GM12878 (cell line): ENCODE measurements at regions not wholly inside any gene's neighbourhood (a gene's known extent, or its start where the extent isn't known, plus 50 kb on each side); places are given as distances from the start of the nearest gene placed in this dataset.

Source experiments
- ATAC-seq: fragments of 200-7000 bp; cut with Tn5 transposase; 3 replicates; pipeline ENCODE4 v1.9.1; 2020; ENCODE audit warnings: mild to moderate bottlenecking, moderate library complexity
- BruUV-seq: library from RNA; stranded (reverse); fragments of 400-500 nt; replicated peaks from 2 replicates; lab custom pipeline; 2021; lab: Mats Ljungman, UMichigan
- CTCF ChIA-PET: fragments of 300-600 bp; sonication (Branson Sonifier 250); formaldehyde crosslinking; extraction: SDS; loops from one replicate; lab custom pipeline; 2021; ENCODE audit warnings: inconsistent platforms; lab: Yijun Ruan, JAX
- POLR2A ChIA-PET: fragments of 350-600 bp; formaldehyde crosslinking; extraction: SDS; loops from one replicate; lab custom pipeline; 2021; ENCODE audit warnings: inconsistent platforms; lab: Charles Lee
- RAD21 ChIA-PET: fragments of 300-600 bp; sonication (Branson Sonifier 250); formaldehyde crosslinking; loops from one replicate; lab custom pipeline; 2023; ENCODE audit warnings: antibody characterized with exemption; ENCODE audit not compliant: unreplicated experiment; lab: Charles Lee
- SMC1A ChIA-PET: fragments of 300-600 bp; sonication (Branson Sonifier 250); formaldehyde crosslinking; loops from one replicate; lab custom pipeline; 2023; ENCODE audit not compliant: unreplicated experiment, uncharacterized antibody; lab: Charles Lee
- DNase-seq: peaks from one replicate; pipeline ENCODE4 v3.0.0-alpha.2; 2011; ENCODE audit warnings: low read depth, low spot score
- FAIRE-seq: peaks from 3 replicates; lab custom pipeline; 2011; peaks lifted over from hg19 to GRCh38; lab: Jason Lieb, UNC
- H2AFZ ChIP-seq: 2 replicates; pipeline ENCODE4 v1.6.0; 2011; ENCODE audit warnings: low read depth, low read length, control low read depth; ENCODE audit not compliant: control insufficient read depth
- H3K27ac ChIP-seq: 2 replicates; pipeline ENCODE4 v1.5.1; 2011; ENCODE audit warnings: control low read depth; ENCODE audit not compliant: control insufficient read depth, insufficient read depth
- H3K27me3 ChIP-seq, 2 experiments: replicated peaks in 1 of 2; 2 replicates each; pipeline versions ENCODE4 v1.6.0 to v1.6.1; 2011; ENCODE audit warnings: low read length in 1 of 2; ENCODE audit not compliant: control insufficient read depth in 2 of 2, insufficient read depth in 2 of 2
- H3K36me3 ChIP-seq, 2 experiments: 2 replicates each; pipeline ENCODE4 v1.5.1; 2011; ENCODE audit warnings: low read length in 1 of 2; ENCODE audit not compliant: control insufficient read depth in 2 of 2, insufficient read depth in 2 of 2
- H3K4me1 ChIP-seq: 2 replicates; pipeline ENCODE4 v1.6.1; 2011; ENCODE audit warnings: mild to moderate bottlenecking, low read length, moderate library complexity, mixed read lengths; ENCODE audit not compliant: control insufficient read depth, insufficient read depth
- H3K4me2 ChIP-seq: 2 replicates; pipeline ENCODE4 v1.6.0; 2011; ENCODE audit warnings: control low read depth; ENCODE audit not compliant: control insufficient read depth, insufficient read depth
- H3K4me3 ChIP-seq: fragments of 200-600 bp; sonication (generic); 2 replicates; pipeline ENCODE4 v1.5.1; 2016
- H3K79me2 ChIP-seq: 2 replicates; pipeline ENCODE4 v1.6.0; 2011; ENCODE audit warnings: low read length; ENCODE audit not compliant: control insufficient read depth, insufficient read depth
- H3K9ac ChIP-seq: 2 replicates; pipeline ENCODE4 v1.8.0; 2011; ENCODE audit warnings: low read length, control low read depth, mixed read lengths; ENCODE audit not compliant: control insufficient read depth, insufficient read depth
- H3K9me3 ChIP-seq: replicated peaks from 3 replicates; pipeline ENCODE4 v1.5.1; 2011; ENCODE audit warnings: mild to moderate bottlenecking, low read length; ENCODE audit not compliant: control insufficient read depth, insufficient read depth
- H4K20me1 ChIP-seq: 2 replicates; pipeline ENCODE4 v1.6.0; 2011; ENCODE audit not compliant: control insufficient read depth, insufficient read depth
- CREM ChIP-seq: IDR thresholded peaks from 2 replicates; pipeline ENCODE4 v1.6.1; 2014; ENCODE audit warnings: antibody characterized with exemption, low read depth
- ESRRA ChIP-seq: IDR thresholded peaks from 2 replicates; pipeline ENCODE4 v1.6.1; 2012; ENCODE audit warnings: mild to moderate bottlenecking, low read length, improper control_type of control experiment
- KLF5 ChIP-seq: fragments of 450-650 bp; IDR thresholded peaks from 2 replicates; pipeline ENCODE4 v1.6.1; 2014; ENCODE audit warnings: mild to moderate bottlenecking; ENCODE audit not compliant: partially characterized antibody
- MYC ChIP-seq: IDR thresholded peaks from 2 replicates; pipeline ENCODE4 v1.6.1; 2011; ENCODE audit warnings: mild to moderate bottlenecking, low read length, moderate library complexity, inconsistent platforms; ENCODE audit not compliant: insufficient read depth, insufficient replicate concordance, insufficient read length, severe bottlenecking
- RAD21 ChIP-seq: IDR thresholded peaks from 2 replicates; pipeline ENCODE4 v1.6.1; 2011; ENCODE audit warnings: mild to moderate bottlenecking, low read depth, low read length, moderate library complexity; ENCODE audit not compliant: insufficient read depth
- SREBF2 ChIP-seq: IDR thresholded peaks from 2 replicates; pipeline ENCODE4 v1.6.1; 2012; ENCODE audit warnings: mild to moderate bottlenecking, low read length
- TCF3 ChIP-seq: IDR thresholded peaks from 2 replicates; pipeline ENCODE4 v1.6.1; 2012; ENCODE audit warnings: low read depth, mild to moderate bottlenecking, low read length, borderline replicate concordance; ENCODE audit not compliant: insufficient read depth
- TCF7 ChIP-seq: IDR thresholded peaks from 2 replicates; pipeline ENCODE4 v1.6.1; 2014; ENCODE audit warnings: antibody characterized with exemption, borderline replicate concordance
- YBX1 ChIP-seq: fragments of 450-650 bp; IDR thresholded peaks from 2 replicates; pipeline ENCODE4 v1.6.1; 2016; ENCODE audit warnings: antibody characterized with exemption
- YY1 ChIP-seq: IDR thresholded peaks from 2 replicates; pipeline ENCODE4 v1.6.1; 2011; ENCODE audit warnings: low read depth, mild to moderate bottlenecking, low read length
- ZNF622 ChIP-seq: fragments of 450-650 bp; IDR thresholded peaks from 2 replicates; pipeline ENCODE4 v1.6.1; 2017; ENCODE audit warnings: mild to moderate bottlenecking, inconsistent platforms
- WGBS: methylation state at CpG from one replicate; pipeline ENCODE4 v1.1.6; 2016; ENCODE audit warnings: low lambda C conversion rate; ENCODE audit not compliant: insufficient replicate concordance, insufficient coverage; ENCODE audit errors: missing lambda C conversion rate; 5-methylcytosine and 5-hydroxymethylcytosine counted together
- in situ Hi-C: fragments of 300-500 bp; cut with MboI; formaldehyde crosslinking; loops from 9 replicates; pipeline ENCODE4 v1.14.3; 2018; ENCODE audit warnings: mixed read lengths
- intact Hi-C: fragments of 100-400 bp; cut with micrococcal nuclease; formaldehyde crosslinking; loops from one replicate; pipeline ENCODE4 v1.14.2; 2022; ENCODE audit not compliant: unreplicated experiment
- TF ChIP-seq, protein P1 (sequence below): fragments of 450-650 bp; IDR thresholded peaks from 2 replicates; pipeline ENCODE4 v1.6.1; 2016; ENCODE audit warnings: mild to moderate bottlenecking, moderate library complexity, borderline replicate concordance
- TF ChIP-seq, protein P2 (sequence below): IDR thresholded peaks from 2 replicates; pipeline ENCODE4 v1.6.1; 2012; ENCODE audit warnings: low read length, inconsistent platforms
- TF ChIP-seq, protein P3 (sequence below), 3 experiments: IDR thresholded peaks in 2 of 3; conservative IDR thresholded peaks in 1 of 3; 2 replicates each; pipeline ENCODE4 v1.5.1; 2011; ENCODE audit warnings: low read depth in 3 of 3, low read length in 3 of 3, mild to moderate bottlenecking in 3 of 3, control low read depth in 2 of 3, moderate library complexity in 2 of 3, inconsistent platforms in 1 of 3, mixed read lengths in 1 of 3; ENCODE audit not compliant: control insufficient read depth in 2 of 3, insufficient read depth in 1 of 3; ENCODE audit errors: extremely low read depth in 1 of 3

DNA sequence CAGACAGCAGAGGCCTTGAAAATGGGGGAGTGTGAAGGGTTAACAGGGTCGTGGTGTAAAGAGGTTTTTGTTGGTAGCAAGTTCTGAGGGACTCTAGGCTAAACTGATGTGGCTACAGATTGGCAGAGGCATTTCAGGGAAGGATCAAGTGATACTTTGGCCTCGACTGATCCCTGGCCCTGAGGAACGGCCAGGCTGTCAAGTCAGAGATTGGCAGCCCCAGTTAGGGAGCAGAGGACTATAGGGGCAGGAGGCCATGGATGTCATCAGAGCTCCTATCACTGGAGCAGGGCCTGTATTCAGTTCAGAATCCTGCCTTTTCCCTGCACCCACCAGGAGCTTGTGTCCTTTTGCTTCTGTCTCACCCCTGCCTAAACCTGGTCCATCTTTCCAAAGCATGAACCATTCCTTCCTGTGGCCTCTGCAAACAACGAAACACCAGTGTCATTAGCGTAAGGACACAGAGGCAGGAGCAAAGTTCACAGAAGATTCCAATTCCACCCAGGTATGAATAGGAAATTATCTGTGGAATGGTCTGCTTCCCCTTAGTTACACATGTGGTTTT is 613.1 kb downstream of the MID1IP1 start:
- no peaks in the 10 kb centered on the region for H3K4me1 ChIP-seq
- H3K27ac ChIP-seq: no peak overlapping the region
- H3K4me2 ChIP-seq: no peak overlapping the region
- no peak for TF ChIP-seq YBX1
- no peak for TF ChIP-seq RAD21
- TF ChIP-seq, protein P1, sequence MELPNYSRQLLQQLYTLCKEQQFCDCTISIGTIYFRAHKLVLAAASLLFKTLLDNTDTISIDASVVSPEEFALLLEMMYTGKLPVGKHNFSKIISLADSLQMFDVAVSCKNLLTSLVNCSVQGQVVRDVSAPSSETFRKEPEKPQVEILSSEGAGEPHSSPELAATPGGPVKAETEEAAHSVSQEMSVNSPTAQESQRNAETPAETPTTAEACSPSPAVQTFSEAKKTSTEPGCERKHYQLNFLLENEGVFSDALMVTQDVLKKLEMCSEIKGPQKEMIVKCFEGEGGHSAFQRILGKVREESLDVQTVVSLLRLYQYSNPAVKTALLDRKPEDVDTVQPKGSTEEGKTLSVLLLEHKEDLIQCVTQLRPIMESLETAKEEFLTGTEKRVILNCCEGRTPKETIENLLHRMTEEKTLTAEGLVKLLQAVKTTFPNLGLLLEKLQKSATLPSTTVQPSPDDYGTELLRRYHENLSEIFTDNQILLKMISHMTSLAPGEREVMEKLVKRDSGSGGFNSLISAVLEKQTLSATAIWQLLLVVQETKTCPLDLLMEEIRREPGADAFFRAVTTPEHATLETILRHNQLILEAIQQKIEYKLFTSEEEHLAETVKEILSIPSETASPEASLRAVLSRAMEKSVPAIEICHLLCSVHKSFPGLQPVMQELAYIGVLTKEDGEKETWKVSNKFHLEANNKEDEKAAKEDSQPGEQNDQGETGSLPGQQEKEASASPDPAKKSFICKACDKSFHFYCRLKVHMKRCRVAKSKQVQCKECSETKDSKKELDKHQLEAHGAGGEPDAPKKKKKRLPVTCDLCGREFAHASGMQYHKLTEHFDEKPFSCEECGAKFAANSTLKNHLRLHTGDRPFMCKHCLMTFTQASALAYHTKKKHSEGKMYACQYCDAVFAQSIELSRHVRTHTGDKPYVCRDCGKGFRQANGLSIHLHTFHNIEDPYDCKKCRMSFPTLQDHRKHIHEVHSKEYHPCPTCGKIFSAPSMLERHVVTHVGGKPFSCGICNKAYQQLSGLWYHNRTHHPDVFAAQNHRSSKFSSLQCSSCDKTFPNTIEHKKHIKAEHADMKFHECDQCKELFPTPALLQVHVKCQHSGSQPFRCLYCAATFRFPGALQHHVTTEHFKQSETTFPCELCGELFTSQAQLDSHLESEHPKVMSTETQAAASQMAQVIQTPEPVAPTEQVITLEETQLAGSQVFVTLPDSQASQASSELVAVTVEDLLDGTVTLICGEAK: no peak
- no peak for TF ChIP-seq MYC
- TF ChIP-seq SREBF2: no peak
- no peak for TF ChIP-seq ESRRA
- TF ChIP-seq TCF7: no peak
- TF ChIP-seq CREM: no peak
- no peak for TF ChIP-seq TCF3
- TF ChIP-seq KLF5: no peak
- no peak for TF ChIP-seq YY1
- TF ChIP-seq, protein P2, sequence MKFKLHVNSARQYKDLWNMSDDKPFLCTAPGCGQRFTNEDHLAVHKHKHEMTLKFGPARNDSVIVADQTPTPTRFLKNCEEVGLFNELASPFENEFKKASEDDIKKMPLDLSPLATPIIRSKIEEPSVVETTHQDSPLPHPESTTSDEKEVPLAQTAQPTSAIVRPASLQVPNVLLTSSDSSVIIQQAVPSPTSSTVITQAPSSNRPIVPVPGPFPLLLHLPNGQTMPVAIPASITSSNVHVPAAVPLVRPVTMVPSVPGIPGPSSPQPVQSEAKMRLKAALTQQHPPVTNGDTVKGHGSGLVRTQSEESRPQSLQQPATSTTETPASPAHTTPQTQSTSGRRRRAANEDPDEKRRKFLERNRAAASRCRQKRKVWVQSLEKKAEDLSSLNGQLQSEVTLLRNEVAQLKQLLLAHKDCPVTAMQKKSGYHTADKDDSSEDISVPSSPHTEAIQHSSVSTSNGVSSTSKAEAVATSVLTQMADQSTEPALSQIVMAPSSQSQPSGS: no peak
- TF ChIP-seq ZNF622: no peak
- TF ChIP-seq, protein P3, sequence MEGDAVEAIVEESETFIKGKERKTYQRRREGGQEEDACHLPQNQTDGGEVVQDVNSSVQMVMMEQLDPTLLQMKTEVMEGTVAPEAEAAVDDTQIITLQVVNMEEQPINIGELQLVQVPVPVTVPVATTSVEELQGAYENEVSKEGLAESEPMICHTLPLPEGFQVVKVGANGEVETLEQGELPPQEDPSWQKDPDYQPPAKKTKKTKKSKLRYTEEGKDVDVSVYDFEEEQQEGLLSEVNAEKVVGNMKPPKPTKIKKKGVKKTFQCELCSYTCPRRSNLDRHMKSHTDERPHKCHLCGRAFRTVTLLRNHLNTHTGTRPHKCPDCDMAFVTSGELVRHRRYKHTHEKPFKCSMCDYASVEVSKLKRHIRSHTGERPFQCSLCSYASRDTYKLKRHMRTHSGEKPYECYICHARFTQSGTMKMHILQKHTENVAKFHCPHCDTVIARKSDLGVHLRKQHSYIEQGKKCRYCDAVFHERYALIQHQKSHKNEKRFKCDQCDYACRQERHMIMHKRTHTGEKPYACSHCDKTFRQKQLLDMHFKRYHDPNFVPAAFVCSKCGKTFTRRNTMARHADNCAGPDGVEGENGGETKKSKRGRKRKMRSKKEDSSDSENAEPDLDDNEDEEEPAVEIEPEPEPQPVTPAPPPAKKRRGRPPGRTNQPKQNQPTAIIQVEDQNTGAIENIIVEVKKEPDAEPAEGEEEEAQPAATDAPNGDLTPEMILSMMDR (IDR thresholded peaks at IDR 0.05 in 2 of 3, conservative IDR thresholded peaks at IDR 0.05 in 1 of 3; ENCODE audit: control insufficient read depth in 2 of 3, extremely low read depth in 1 of 3, insufficient read depth in 1 of 3, low read depth in 3 of 3, low read length in 3 of 3): no peak
- H3K36me3 ChIP-seq: no peaks in the 10 kb centered on the region
- H3K9ac ChIP-seq: no peak overlapping the region
- RAD21 ChIA-PET: no interaction called here
- no peak for DNase-seq
- 10% methylated on average over 5 of the region's 5 CpGs for WGBS
- SMC1A ChIA-PET: no interaction called here
- no peaks in the 10 kb centered on the region for H3K27me3 ChIP-seq
- intact Hi-C loops (no loop called here), in situ Hi-C loops (no loop called here)
- H3K4me3 ChIP-seq: no peak overlapping the region
- no peak overlapping the region for H2AFZ ChIP-seq
- no peak for FAIRE-seq
- ATAC-seq: no peak
- no peaks in the 10 kb centered on the region for H3K79me2 ChIP-seq
- no peaks in the 10 kb centered on the region; the same call in 2 of the 3 replicates for H3K9me3 ChIP-seq
- H4K20me1 ChIP-seq: no peaks in the 10 kb centered on the region
- BruUV-seq: no TSS peak
- CTCF ChIA-PET: no interaction called here
- POLR2A ChIA-PET: no interaction called here
